GM12864 (cell line): ENCODE measurements at regions not wholly inside any gene's neighbourhood (a gene's known extent, or its start where the extent isn't known, plus 50 kb on each side); places are given as distances from the start of the nearest gene placed in this dataset.

Experiments used
- DNase-seq: peaks from one replicate; pipeline ENCODE4 v3.0.0-alpha.2; 2011; ENCODE audit warnings: low read depth
- H3K4me3 ChIP-seq: 2 replicates; pipeline ENCODE4 v1.5.1; 2011; ENCODE audit warnings: mild to moderate bottlenecking, low read depth, low read length, control low read depth
- CTCF ChIP-seq: IDR thresholded peaks from 2 replicates; pipeline ENCODE4 v1.5.1; 2011; ENCODE audit warnings: low read depth, mild to moderate bottlenecking, moderate library complexity, low read length, control low read depth, inconsistent platforms; ENCODE audit errors: missing control alignments

GRCh38 chr9:30773427-30773826, 1611.0 kb upstream of the ACO1 start:
- DNase-seq = no peak
- no peak overlapping the region for H3K4me3 ChIP-seq
- no peak for TF ChIP-seq CTCF

- DNase-seq = no peak
- TF ChIP-seq CTCF = no peak
Measured at GRCh38 chr9:30774326-30774725, 1610.1 kb upstream of the ACO1 start.

GRCh38 chr9:30775236-30775635, 1609.2 kb upstream of the ACO1 start:
- no peak for DNase-seq
- no peak for TF ChIP-seq CTCF
- no peak overlapping the region for H3K4me3 ChIP-seq

More at GRCh38 chr9:30774326-30774725, 1610.1 kb upstream of the ACO1 start:
- H3K4me3 ChIP-seq = no peak overlapping the region

GRCh38 chr9:30796764-30797163, 1587.7 kb upstream of the ACO1 start:
- DNase-seq = no peak
- H3K4me3 ChIP-seq = no peak overlapping the region
- TF ChIP-seq CTCF = no peak

- DNase-seq = no peak
- no peak for TF ChIP-seq CTCF
- H3K4me3 ChIP-seq = no peak overlapping the region
Measured at GRCh38 chr9:30799527-30800101, 1584.8 kb upstream of the ACO1 start.

- H3K4me3 ChIP-seq = no peak overlapping the region
- no peak for DNase-seq
- no peak for TF ChIP-seq CTCF
Measured at GRCh38 chr9:30800421-30800820, 1584.0 kb upstream of the ACO1 start.

- TF ChIP-seq CTCF = no peak
Measured at GRCh38 chr9:30812821-30813220, 1571.6 kb upstream of the ACO1 start.

More at GRCh38 chr9:30812821-30813220, 1571.6 kb upstream of the ACO1 start:
- no peak overlapping the region for H3K4me3 ChIP-seq
- no peak for DNase-seq
